NCI-H128 (cell line): ENCODE measurements at regions not wholly inside any gene's neighbourhood (a gene's known extent, or its start where the extent isn't known, plus 50 kb on each side); places are given as distances from the start of the nearest gene placed in this dataset.

ENCODE experiments used
- DNase-seq: peaks from one replicate; lab custom pipeline; 2025; ENCODE audit not compliant: unreplicated experiment; lab: John Stamatoyannopoulos, UW

DNA sequence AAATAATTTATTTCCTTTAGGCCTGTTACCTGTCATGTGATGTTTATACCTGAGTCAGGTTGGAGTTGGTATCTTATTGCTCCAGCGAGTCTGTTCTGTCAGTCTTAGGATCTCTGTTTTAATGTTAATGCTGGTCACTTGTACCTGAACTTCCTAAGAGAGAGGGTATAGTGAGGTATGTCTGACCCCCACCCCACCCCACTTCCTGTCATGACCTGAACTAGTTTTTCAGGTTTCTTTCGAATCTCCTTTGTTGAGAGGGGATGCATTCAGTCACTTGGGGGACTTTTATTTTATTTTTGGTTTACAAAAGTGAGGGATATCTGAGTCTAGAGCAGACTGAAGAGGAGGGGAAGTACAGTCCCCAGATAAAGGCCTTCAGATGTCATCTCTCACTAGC is 769.0 kb upstream of the COBL start:
- no peak for DNase-seq

DNA sequence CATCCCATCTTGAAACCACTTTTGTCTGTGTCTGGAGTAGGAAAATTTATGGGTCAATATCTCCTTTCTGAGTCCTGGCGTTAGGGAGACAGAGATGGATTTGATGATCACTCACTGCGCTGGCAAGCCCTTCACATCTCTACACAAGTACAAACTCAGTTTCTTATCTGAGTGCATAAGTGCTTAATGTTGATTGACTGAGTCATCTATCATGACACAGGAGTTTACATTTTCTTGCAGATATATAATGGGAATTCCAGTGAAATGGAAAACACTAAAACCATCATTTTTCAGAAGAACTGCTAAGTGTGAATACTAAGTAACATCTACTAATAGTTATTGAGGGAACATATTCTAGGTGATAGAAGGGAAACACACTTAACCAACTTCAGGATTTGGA is 763.9 kb upstream of the COBL start:
- DNase-seq: no peak

DNA sequence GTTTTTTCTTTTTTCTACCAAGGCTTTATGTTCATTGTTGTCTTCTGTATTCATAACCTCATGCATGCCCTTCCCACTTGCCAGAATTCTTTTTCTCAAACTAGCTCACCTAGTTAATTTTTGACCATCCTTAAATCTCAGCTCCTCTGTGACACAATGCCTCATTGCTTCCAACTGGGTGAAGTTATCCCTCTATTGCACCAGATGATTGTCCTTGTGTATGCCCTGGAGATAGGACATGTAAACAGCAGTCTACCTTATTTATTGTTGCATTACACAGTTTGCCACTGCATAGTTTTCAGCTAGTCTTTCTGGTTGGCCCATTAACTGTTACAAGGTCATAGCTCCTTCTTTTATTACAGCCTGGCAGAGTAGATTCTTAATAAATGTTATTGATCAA is 763.1 kb upstream of the COBL start:
- no peak for DNase-seq

DNA sequence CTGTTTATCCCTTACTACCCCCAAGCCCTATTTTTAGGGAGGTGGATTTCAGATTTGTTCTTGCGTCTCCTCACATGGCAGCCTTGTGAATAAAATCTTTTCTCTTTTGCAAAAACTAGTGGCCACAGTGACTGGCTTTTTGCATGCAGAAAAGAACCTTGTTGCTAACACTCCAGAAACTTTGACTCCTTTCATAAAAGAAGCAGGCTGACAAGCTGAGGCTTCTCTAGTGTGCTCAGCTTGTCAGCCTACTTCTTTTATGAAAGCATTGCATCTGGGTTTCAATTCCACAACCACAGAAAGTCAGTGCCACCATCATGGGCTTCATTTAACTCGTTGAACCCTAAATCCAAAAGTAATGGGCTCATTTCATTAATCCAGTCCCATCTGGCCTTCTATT is 761.0 kb upstream of the COBL start:
- no peak for DNase-seq

DNA sequence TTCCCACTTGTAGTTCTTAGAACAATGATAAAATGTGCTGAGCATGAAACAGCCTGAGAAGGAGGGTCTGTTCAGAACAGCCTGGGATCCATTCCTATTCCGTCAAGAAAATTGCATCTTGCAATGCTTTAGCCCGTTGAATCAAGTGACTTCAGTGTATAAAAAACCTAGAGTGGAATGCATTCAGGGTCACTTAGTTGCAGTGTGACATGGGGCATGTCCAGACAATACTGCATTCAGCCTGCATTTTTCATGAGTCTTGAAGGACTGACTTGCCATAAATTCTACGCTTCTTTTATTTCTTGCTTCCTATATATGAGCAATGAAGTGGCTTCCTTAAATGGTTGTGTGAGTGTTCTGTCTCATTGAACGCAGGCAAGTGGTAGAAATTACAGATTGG is 758.3 kb upstream of the COBL start:
- no peak for DNase-seq

DNA sequence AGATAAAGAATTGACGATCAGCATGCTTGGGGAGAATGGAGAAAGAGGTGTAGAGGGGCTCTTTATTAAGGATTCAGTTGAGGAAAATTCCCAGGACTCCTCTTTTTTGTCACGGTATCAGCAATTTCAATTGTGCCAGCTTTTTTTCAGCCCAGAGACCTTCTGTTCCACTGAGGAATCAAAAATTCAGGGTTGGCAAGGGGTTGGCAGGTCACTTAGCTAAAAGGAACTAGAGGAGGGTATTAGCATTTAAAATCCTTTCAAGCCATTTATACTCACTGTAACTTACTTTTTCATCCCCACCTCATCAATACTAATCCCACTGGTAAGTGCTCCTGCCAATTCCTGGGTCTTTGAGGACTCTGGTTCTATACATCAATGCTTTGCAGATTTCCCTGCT is 757.5 kb upstream of the COBL start:
- no peak for DNase-seq

DNA sequence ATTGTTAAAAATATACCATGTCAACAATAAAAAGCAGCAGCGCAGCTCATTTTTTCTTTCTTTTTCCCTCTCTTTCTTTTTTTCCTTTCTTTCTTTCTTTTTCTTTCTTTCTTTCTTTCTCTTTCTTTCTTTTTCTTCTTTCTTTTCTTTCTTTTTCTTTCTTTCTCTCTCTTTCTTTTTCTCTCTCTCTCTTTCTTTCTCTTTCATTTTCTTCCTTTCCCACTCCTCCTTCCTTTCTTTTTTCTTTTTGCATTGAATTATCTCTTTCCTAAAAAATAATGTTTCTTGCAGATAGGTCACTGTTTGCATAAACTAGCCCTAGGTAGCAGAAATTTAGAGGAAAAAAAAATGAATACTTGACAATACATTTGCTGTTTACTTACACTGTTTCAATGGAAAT is 755.1 kb upstream of the COBL start:
- DNase-seq: no peak

DNA sequence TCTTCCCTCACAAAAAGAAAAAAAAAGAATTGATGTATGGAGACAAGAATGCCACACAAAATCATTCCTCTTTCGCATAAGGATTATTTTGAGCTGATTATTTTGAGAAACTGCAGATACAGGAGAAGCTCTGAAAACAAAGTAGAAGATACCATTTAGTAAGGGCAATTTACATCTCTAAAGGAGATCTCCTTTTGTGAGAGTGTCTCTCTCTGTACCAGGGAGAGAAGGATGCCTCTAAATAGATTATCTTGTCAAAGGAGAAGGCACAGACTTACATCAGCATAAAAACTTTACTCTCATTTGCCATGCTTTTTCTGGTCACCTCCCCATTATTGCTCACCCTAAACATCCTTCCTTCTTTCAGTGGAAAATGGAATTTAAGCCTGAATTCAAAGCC is 747.9 kb upstream of the COBL start:
- no peak for DNase-seq

DNA sequence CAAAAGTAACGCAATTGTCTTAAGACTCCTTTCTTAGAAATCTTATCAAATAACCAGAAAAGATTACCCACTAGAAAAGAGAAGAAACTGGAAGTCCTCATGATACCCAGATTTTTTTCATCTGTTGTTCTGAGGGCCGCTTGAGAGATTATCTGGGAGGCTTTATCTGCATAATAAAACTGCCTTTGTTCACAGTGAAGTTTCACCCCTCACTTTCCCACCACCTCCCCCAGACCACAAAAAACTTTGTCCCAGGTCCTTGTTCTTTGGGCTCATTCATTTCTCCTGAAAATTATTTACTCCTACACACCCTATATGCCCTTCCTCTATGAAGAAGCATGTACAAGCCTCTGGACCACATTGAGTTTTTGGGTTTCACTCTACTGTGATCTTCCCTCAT is 745.1 kb upstream of the COBL start:
- DNase-seq: no peak

DNA sequence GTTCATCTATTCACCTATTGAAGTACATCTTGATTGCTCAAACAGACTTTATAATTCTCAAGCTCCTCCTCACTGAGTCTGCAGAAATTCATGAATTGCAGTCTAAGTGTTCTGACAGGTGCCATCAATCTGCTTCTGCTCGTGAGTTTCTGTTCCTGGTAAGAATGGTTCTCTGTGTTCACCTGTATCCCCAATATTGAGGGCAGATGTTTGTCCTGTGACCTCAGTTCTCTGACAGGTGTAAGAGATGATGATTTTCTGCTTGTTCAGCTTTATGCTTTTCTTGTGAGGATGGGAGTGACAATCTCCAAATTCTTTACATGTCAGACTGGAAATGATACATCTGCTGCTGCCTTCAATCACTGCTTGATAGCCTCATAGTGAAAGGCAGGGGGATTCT is 736.9 kb upstream of the COBL start:
- no peak for DNase-seq

DNA sequence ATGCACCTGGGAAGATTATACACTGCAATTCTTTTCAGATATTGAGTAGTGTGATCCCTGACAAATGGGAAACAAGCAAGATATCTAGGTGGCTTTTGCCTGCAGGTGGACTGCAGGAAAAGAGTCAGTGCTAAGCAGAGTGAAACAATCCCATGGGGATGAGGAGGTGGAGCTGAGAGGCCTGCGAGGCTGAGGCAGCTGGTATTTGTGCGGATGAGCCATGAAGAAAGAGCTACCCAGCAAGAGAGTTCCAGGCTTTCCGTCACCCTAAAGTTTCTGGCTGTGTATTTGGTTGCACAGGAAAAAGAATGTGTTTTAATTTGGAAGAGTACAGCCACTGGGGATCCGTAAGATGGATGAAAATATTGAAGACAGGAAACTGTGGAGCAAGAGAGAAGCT is 714.1 kb upstream of the COBL start:
- no peak for DNase-seq

DNA sequence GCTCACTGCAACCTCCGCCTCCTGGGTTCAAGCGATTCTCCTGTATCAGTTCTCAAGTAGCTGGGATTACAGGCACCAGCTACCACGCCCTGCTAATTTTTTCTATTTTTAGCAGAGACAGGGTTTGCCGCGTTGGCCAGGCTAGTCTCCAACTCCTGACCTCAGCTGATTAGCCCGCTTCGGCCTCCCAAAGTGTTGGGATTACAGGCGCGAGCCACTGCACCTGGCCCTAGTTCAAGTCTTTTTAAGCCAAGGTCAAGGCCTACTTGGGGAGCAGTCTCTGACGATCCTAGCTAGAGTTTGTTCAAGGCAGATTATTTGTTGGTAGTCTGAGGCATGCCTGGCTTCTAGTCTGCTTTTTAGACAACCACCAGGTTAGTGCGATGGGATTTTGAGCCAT is 709.5 kb upstream of the COBL start:
- DNase-seq: no peak

DNA sequence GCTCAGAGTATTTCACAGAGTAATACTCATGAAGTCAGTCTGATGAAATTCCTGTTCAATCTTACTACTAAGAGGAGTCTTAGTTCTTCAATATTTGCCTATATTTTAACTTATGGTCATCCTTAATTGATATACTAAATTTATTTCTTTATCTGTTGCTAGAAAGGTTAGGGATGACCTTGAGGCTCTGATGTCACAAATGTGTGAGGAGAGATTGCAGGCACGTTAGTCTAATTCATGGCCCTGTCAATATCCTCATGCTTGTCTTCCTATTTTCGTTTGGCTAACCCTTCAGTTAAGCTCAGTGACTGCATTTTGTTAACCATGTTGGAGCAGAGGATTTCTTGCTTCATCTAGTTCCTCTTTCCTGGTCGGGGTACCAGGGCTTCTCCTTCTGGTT is 704.7 kb upstream of the COBL start:
- no peak for DNase-seq

DNA sequence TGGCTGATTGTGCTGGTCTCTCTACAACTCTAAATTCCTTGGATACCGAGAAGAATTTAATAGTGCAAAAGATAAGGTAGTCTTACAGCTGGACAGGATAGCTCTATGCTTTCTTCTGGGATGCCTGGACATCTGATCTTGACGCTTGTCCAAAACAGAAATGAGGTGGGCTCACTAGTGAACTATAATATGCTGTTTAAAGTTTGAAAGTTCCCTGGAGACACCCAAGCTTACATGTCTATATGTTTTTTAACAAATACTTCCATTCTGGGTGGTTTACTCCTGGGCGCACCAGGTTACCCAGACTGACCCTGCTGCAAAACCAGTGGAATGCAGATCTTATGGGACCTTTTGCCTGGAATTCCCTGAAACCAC is 702.1 kb upstream of the COBL start:
- no peak for DNase-seq

DNA sequence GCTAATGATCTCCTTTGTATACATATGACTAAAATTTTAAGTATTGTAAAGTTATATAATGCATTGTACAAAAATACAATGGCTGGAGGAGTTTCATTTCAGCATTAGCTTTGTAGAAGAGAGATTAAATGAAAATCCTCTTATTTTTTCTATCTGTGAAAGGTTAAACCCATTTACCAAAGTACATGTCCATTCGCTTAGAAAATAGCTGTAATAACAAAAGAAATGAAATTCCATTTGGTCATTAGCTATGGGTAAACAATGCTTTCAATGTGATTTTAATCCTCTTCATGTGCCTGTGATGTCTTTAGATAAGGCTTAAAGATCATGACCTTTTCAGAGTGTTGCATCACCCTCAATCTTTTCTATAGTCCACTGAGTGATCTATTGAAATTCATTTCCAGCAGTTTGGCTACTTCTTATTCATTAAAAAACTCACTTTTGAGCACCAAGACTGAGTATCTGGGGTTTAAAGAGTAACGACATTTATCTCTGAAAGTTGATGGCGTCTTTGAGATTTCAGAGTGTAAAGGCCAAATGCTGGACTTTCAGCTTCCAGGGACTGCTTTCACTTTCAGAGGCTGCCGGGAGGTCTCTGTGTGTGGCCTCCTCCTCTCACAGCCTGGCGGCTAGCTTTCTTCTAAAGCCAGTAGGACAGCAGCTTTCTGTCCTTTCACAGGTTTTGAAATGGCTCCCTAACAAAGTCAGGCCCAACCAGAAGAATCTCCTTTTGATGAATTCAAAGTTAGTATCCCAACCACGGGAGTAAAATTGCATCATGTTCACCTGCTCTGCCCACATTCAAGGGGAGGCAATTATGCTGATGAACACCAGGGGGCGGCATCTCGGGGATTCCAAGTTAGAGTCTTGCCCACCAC is 701.4 kb upstream of the COBL start:
- no peak for DNase-seq

DNA sequence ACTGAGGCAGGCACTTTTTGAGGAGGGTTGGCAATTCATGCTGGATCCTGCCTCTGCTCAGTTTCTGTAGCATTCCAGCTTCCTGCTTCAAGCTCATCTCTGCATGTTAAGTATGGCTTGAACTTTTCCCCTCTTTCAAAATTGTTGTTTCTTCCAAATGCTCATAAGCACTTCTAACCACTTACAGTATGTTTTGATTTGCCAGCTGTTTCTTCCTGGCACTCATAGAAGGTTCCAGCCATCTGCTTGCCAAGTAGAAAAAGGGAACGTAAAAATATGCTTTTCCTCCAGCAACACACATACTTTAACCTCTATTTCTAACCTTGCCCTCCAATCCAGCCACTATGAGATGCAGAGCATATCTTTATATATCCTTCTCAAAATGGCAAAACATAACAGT is 692.6 kb upstream of the COBL start:
- no peak for DNase-seq

DNA sequence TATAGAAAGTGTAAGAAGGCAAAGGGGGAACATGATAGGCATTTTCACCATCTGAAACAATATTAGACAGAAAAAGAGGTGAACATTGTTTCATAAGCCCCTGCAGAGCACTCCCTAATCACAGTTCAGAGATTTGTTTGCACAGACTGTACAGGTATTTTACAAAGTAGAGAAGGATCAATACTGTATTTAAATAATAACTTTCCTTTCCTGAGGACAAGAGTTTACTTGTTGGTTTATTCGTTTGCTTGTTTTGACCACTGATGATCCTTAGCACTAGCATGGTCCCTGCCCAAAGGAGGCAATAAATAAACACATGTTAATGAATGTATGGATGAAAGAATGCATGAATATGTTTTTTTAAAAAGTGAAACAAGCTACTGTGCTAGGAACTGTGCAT is 690.1 kb upstream of the COBL start:
- no peak for DNase-seq

DNA sequence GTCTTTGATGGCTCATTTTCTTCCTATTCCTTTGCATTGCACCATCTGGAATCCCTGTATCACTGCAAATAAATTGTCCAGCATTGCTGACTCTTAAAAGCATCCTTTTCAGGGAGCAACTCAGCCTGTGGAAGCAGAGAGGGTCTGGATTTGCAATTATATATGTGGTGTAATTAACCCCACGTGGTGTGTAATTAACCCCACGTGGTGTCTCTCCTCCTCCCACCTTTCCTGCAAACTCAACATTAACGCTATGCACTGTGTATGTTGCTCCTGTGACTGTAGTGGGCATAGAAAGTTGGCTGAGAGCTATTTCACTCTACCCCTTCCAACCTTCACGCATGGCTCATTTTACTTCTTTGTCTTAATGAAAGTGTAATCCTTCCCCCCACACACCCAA is 689.0 kb upstream of the COBL start:
- no peak for DNase-seq

DNA sequence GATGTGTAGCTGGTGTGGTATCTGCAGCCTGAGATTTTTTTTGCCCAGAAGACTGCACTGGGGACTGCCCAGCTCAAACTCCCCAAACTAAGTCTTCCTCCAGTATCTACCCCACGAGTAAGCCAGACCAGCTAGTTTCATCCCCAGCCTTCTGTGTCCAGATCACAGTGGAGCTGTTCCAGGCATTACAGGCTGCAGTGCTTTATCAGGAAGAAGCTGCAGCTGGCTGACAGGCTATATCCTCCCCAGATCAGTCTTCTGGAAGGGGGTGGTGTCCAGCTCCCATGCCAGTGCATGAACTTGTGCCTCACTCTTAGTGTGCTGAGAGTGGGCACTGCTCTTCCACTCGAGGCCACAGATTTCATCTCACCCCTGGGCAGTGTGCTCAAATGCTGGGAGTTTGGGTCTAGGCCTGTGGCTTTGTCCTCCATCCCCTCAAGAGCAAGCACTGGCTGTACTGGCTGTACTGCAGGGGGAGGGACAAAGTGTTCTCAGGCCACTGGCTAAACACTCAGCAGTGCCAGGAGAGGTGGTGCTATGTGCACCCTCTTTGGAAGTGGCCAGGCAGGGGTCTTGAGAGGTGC is 679.1 kb upstream of the COBL start:
- no peak for DNase-seq

DNA sequence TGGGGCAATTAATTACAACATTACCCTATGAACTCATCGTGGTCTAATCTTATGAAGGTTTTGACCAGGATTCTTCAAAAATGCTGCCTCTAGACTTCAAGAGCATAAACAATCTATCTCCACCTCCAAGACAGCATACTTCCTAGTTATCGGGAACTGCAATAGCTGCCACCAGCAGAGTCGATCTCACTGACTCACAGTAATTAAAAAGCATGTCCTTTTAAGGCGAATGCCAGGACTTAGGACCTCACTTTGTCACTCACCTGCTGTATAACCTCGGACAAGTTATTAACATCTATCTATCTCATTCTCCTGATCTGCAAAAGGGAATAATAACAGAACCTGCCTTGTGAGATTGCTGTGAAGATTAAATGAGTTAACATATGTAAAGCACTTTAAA is 666.0 kb upstream of the COBL start:
- no peak for DNase-seq

DNA sequence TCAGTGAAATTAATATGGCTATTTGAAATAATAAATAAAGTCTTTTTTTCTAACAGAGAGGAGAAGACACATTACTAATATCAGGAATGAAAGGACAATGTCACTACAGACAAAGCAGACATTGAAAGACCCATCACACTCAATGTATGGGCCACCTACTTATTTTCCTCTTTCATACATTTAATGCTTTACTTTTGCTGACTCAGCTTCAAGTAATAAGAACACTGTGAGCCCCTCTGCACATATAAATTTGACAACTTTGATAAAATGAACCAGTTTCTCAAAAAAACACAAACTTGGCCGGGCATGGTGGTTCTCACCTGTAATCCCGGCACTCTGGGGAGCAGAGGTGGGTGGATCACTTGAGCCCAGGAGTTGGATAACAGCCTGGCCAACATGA is 664.2 kb upstream of the COBL start:
- DNase-seq: no peak

DNA sequence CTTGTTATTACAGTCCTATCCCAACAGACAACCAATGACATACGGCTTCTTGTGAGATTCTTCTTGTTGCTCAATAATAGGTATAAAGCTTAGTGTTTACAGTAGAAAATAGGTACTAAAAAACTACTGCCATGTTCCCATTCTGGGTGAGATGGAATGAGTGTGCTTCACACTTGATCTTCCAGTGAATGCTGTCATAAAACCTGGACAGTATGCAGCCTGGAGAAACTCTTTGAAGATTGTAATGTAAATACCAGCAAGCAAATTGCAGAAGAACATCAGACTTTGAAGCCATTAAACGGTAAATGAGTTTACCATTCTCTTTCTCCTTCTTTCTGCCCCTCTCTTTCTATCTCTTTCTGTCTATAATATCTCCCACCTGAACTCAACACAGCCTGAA is 663.7 kb upstream of the COBL start:
- DNase-seq: no peak

DNA sequence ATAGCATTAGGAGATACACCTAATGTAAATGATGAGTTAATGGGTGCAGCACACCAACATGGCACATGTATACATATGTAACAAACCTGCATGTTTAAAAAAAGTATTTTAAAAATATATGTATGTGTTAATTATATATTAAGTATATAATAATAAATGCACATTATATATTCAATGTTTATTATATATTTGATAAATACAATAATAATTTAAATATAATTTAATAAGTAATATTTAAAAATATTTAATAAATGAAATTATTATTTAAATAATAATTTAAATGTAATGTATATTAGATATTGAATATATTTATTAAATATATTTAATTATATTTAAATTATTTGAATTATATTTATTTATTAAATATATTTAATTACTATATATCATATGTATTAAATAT is 661.3 kb upstream of the COBL start:
- no peak for DNase-seq
